ENCODE measurements at regions not wholly inside any gene's neighbourhood (a gene's known extent, or its start where the extent isn't known, plus 50 kb on each side); places are given as distances from the start of the nearest gene placed in this dataset.

DNA sequence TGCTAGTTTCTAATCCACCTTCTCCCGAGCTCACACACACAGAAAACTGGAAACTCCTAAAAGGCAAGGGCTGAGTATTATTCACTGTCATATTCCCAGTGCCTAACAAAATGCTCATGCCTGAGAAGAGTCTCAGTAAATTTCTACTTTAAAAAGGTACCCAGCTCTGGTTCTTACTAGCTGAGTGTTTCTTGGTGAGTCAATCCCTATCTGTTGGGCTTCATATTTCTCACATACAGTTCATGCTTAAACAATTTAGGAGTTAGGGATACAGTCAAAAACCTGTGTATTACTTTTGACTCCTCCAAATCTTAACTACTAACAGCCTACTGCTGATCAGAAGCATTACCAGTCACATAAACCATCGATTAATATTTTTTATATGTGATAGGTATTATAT, 204.9 kb downstream of the EN1 start:
- TF ChIP-seq CTCF (IDR thresholded peaks at IDR 0.05; ENCODE audit: poor library complexity) (no peak), EZH2 (IDR thresholded peaks at IDR 0.05; ENCODE audit: borderline replicate concordance) (no peak), EZH2phosphoT487 (IDR thresholded peaks at IDR 0.05; ENCODE audit: low read depth, severe bottlenecking, unreplicated experiment) (no peak)
- Histone ChIP-seq H3K27me3 (peaks cover 4% of the 10 kb centered on the region), H3K4me2 (no peak overlapping the region)

DNA sequence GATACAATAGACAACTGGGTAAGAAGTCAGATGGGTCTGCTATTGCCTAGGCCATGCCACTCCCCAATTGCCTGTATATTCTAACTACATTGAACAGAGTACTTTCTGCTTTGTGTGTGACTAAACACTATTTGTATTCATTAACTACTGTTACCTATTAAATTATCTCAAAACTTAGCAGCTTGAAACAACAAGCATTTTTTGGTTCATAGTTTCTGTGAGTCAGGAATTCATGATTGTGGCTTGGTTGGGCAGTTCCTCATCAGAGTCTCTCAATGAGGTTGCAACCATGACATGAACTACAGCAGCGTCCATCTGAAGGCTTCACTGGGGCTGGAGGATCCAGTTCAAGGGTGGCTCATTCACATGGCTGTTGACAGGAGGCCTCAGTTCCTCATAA, 205.7 kb downstream of the EN1 start:
- H3K27ac ChIP-seq: no peak overlapping the region
- H4K20me1 ChIP-seq (ENCODE audit: insufficient read depth, poor library complexity, severe bottlenecking): no peaks in the 10 kb centered on the region
- no peak for DNase-seq (ENCODE audit: low spot score)
- H3K9me2 ChIP-seq (replicated peaks; ENCODE audit: insufficient read depth): no peaks in the 10 kb centered on the region
- no peaks in the 10 kb centered on the region for H3K4me1 ChIP-seq (ENCODE audit: insufficient read depth)
- H3K79me2 ChIP-seq: no peaks in the 10 kb centered on the region
- H2AFZ ChIP-seq: no peak overlapping the region
- H3K9me3 ChIP-seq (ENCODE audit: low read depth): no peaks in the 10 kb centered on the region
- WGBS (ENCODE audit: low lambda C conversion rate, missing lambda C conversion rate): 81% methylated on average over 1 of the region's 1 CpG
- H3K4me2 ChIP-seq: no peak overlapping the region
- no peaks in the 10 kb centered on the region for H3K36me3 ChIP-seq (replicated peaks; ENCODE audit: insufficient read depth, low read depth)
- H3K4me3 ChIP-seq: no peak overlapping the region
- TF ChIP-seq CTCF (IDR thresholded peaks at IDR 0.05; ENCODE audit: poor library complexity) (no peak), EZH2phosphoT487 (IDR thresholded peaks at IDR 0.05; ENCODE audit: low read depth, severe bottlenecking, unreplicated experiment) (no peak), EZH2 (IDR thresholded peaks at IDR 0.05; ENCODE audit: borderline replicate concordance) (no peak)
- H3K27me3 ChIP-seq: peaks cover 4% of the 10 kb centered on the region

More for the DNA sequence above, 204.9 kb downstream of the EN1 start:
- no peaks in the 10 kb centered on the region for H3K9me3 ChIP-seq (ENCODE audit: low read depth)
- no peak overlapping the region for H3K27ac ChIP-seq
- no peaks in the 10 kb centered on the region for H3K9me2 ChIP-seq (replicated peaks; ENCODE audit: insufficient read depth)
- no peak overlapping the region for H2AFZ ChIP-seq
- no peaks in the 10 kb centered on the region for H3K4me1 ChIP-seq (ENCODE audit: insufficient read depth)
- H3K79me2 ChIP-seq: no peaks in the 10 kb centered on the region
- DNase-seq (ENCODE audit: low spot score): no peak
- no peaks in the 10 kb centered on the region for H4K20me1 ChIP-seq (ENCODE audit: insufficient read depth, poor library complexity, severe bottlenecking)
- WGBS (ENCODE audit: low lambda C conversion rate, missing lambda C conversion rate): 46% methylated on average over 2 of the region's 2 CpGs
- H3K36me3 ChIP-seq (replicated peaks; ENCODE audit: insufficient read depth, low read depth): no peaks in the 10 kb centered on the region
- H3K4me3 ChIP-seq: no peak overlapping the region

DNA sequence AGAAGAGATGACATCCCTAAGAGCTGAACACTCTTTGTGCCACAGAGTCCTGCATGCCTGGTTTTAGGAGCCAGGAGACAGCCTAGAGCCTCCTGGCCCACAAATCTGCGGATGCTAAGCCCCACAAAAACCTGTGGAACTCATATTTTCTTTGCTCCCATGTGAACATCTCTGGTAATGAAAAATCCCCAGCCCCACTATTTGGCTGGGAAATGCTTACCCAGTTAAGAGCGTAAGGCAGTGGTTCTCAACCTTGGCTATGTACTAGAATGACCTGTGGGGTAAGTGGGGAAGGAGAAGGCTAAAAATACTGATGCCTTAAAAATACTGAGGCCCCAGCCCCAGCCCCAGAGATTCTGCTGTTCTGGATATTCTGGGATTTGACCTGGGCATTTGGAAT, 208.1 kb downstream of the EN1 start:
- no peak overlapping the region for H3K27ac ChIP-seq
- no peak overlapping the region for H3K4me3 ChIP-seq
- DNase-seq (ENCODE audit: low spot score): no peak
- peaks cover 2% of the 10 kb centered on the region for H3K27me3 ChIP-seq
- no peaks in the 10 kb centered on the region for H3K79me2 ChIP-seq
- no peaks in the 10 kb centered on the region for H3K36me3 ChIP-seq (replicated peaks; ENCODE audit: insufficient read depth, low read depth)
- WGBS (ENCODE audit: low lambda C conversion rate, missing lambda C conversion rate): 74% methylated on average over 2 of the region's 2 CpGs
- H4K20me1 ChIP-seq (ENCODE audit: insufficient read depth, poor library complexity, severe bottlenecking): no peaks in the 10 kb centered on the region
- no peaks in the 10 kb centered on the region for H3K4me1 ChIP-seq (ENCODE audit: insufficient read depth)
- TF ChIP-seq CTCF (IDR thresholded peaks at IDR 0.05; ENCODE audit: poor library complexity) (no peak), EZH2 (IDR thresholded peaks at IDR 0.05; ENCODE audit: borderline replicate concordance) (no peak), EZH2phosphoT487 (IDR thresholded peaks at IDR 0.05; ENCODE audit: low read depth, severe bottlenecking, unreplicated experiment) (no peak)
- no peaks in the 10 kb centered on the region for H3K9me2 ChIP-seq (replicated peaks; ENCODE audit: insufficient read depth)
- no peak overlapping the region for H2AFZ ChIP-seq
- H3K4me2 ChIP-seq: no peak overlapping the region
- no peaks in the 10 kb centered on the region for H3K9me3 ChIP-seq (ENCODE audit: low read depth)

DNA sequence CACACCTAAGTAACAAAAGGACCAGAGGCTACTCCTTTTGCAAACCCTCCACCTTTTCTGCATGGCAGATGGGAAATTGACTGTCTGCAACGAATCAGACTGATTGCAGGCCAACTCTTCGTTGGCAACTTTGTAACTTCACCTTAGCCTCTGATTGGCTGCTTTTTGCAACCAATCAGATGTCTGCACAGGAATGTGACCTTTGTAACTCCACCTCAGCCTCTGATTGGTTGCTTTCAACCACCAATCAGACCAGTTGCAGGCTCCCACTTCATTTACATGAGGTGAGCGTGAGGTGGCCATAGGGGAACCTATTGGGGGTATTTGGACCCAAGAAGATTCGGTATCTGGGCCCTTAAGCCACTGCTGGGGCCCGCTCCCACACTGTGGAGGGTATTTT, 209.0 kb downstream of the EN1 start:
- H3K9me3 ChIP-seq (ENCODE audit: low read depth): no peaks in the 10 kb centered on the region
- H2AFZ ChIP-seq: no peak overlapping the region
- no peak overlapping the region for H3K4me2 ChIP-seq
- DNase-seq (ENCODE audit: low spot score): no peak
- no peak overlapping the region for H3K27ac ChIP-seq
- 82% methylated on average over 5 of the region's 5 CpGs for WGBS (ENCODE audit: low lambda C conversion rate, missing lambda C conversion rate)
- no peak for TF ChIP-seq CTCF (IDR thresholded peaks at IDR 0.05; ENCODE audit: poor library complexity)
- no peak for TF ChIP-seq EZH2 (IDR thresholded peaks at IDR 0.05; ENCODE audit: borderline replicate concordance)
- no peak for TF ChIP-seq EZH2phosphoT487 (IDR thresholded peaks at IDR 0.05; ENCODE audit: low read depth, severe bottlenecking, unreplicated experiment)
- H3K79me2 ChIP-seq: no peaks in the 10 kb centered on the region
- no peaks in the 10 kb centered on the region for H3K9me2 ChIP-seq (replicated peaks; ENCODE audit: insufficient read depth)
- H4K20me1 ChIP-seq (ENCODE audit: insufficient read depth, poor library complexity, severe bottlenecking): no peaks in the 10 kb centered on the region
- H3K36me3 ChIP-seq (replicated peaks; ENCODE audit: insufficient read depth, low read depth): no peaks in the 10 kb centered on the region
- H3K27me3 ChIP-seq: no peaks in the 10 kb centered on the region
- no peak overlapping the region for H3K4me3 ChIP-seq
- H3K4me1 ChIP-seq (ENCODE audit: insufficient read depth): no peaks in the 10 kb centered on the region

All from hepatocyte (in vitro differentiated cells).